WERI-Rb-1 (cell line): ENCODE measurements at regions not wholly inside any gene's neighbourhood (a gene's known extent, or its start where the extent isn't known, plus 50 kb on each side); places are given as distances from the start of the nearest gene placed in this dataset.

Experiments used
- DNase-seq: peaks from one replicate; pipeline ENCODE4 v3.0.0-alpha.2; 2020
- H3K27ac ChIP-seq: fragments of 250-450 bp; sonication (Bioruptor Pico); 2 replicates; pipeline ENCODE4 v1.5.1; 2020; ENCODE audit warnings: mild to moderate bottlenecking, moderate library complexity
- H3K27me3 ChIP-seq: fragments of 250-450 bp; sonication (Bioruptor Pico); 2 replicates; pipeline ENCODE4 v1.5.1; 2021; ENCODE audit warnings: mild to moderate bottlenecking, low read depth, moderate library complexity; ENCODE audit not compliant: insufficient read depth, severe bottlenecking
- H3K36me3 ChIP-seq: fragments of 250-450 bp; sonication (Bioruptor Pico); 2 replicates; pipeline ENCODE4 v1.5.1; 2020; ENCODE audit warnings: mild to moderate bottlenecking, moderate library complexity
- H3K4me3 ChIP-seq: 2 replicates; pipeline ENCODE4 v1.5.1; 2011; ENCODE audit warnings: low read depth, mild to moderate bottlenecking, control low read depth, low read length
- H3K9me3 ChIP-seq: fragments of 250-450 bp; sonication (Bioruptor Pico); 2 replicates; pipeline ENCODE4 v1.5.1; 2021; ENCODE audit warnings: mild to moderate bottlenecking, moderate library complexity; ENCODE audit not compliant: severe bottlenecking
- TF ChIP-seq, protein P1 (sequence below): IDR thresholded peaks from 2 replicates; pipeline ENCODE4 v1.5.1; 2011; ENCODE audit warnings: low read depth, mild to moderate bottlenecking, control low read depth, inconsistent platforms, low read length

DNA sequence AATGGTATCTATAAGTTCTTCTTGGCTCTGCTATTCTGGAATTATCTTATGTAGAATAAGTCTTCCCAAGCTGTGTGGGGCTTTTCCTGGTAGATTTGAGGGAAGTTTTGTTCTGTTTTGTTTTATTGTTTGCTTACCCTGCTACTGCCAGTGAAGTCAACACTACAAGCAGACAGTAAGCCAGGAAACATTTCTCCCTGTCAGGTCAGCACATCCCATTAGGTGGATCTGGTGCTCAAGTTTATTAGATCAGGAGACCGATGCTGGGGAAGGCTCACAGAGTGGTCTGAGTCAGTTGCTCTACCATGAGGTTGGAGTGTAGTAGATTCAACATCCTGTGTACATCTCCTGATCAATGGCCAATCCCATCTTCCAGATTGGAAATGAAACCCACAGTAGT, 79.1 kb downstream of the ADRB2 start:
- no peak overlapping the region for H3K27ac ChIP-seq
- no peaks in the 10 kb centered on the region for H3K9me3 ChIP-seq
- no peak overlapping the region for H3K4me3 ChIP-seq
- H3K36me3 ChIP-seq: no peaks in the 10 kb centered on the region
- no peak for DNase-seq
- H3K27me3 ChIP-seq: peaks cover 51% of the 10 kb centered on the region
- TF ChIP-seq, protein P1, sequence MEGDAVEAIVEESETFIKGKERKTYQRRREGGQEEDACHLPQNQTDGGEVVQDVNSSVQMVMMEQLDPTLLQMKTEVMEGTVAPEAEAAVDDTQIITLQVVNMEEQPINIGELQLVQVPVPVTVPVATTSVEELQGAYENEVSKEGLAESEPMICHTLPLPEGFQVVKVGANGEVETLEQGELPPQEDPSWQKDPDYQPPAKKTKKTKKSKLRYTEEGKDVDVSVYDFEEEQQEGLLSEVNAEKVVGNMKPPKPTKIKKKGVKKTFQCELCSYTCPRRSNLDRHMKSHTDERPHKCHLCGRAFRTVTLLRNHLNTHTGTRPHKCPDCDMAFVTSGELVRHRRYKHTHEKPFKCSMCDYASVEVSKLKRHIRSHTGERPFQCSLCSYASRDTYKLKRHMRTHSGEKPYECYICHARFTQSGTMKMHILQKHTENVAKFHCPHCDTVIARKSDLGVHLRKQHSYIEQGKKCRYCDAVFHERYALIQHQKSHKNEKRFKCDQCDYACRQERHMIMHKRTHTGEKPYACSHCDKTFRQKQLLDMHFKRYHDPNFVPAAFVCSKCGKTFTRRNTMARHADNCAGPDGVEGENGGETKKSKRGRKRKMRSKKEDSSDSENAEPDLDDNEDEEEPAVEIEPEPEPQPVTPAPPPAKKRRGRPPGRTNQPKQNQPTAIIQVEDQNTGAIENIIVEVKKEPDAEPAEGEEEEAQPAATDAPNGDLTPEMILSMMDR: no peak

DNA sequence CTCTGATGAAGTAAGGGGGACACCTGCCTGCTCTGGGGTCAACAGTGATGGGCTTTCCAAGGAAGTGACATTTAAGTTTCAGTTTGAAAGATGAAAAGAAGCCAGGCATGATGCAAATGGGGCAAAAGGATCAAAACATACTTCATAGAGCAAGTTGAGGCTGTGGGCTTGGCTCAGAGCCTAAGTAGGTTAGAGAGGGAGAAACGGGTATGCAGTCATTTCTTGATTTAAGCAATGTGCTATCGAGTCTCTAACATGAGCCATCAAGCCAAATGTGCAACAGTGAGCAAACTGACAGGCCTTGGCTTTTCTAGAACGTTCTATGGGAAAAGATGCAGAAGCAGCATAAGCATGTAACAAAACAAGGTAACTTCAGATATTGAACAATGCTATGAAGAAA, 80.6 kb downstream of the ADRB2 start:
- no peak for DNase-seq
- Histone ChIP-seq H3K27ac (no peak overlapping the region), H3K9me3 (no peaks in the 10 kb centered on the region), H3K36me3 (no peaks in the 10 kb centered on the region), H3K4me3 (no peak overlapping the region), H3K27me3 (peaks cover 51% of the 10 kb centered on the region)
- TF ChIP-seq, protein P1: no peak

DNA sequence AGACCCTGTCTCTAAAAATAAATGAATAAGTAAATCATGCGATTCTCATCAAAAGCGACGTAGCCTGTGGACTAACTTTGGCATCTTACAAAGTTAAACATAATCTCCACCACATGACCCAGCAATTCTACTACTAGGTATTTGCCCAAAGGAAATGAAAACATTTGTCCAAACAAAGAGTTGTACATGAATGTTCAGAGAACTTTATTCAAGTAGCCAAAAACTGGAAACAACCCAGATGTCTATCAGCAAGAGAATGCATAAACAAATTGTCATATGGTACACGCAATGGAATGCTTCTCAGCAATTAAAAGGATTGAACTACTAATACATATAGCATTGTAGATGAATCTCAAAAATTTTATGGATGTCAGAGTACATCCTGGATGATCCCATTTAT, 82.6 kb downstream of the ADRB2 start:
- Histone ChIP-seq H3K27ac (no peak overlapping the region), H3K9me3 (no peaks in the 10 kb centered on the region), H3K36me3 (no peaks in the 10 kb centered on the region), H3K27me3 (peaks cover 44% of the 10 kb centered on the region), H3K4me3 (no peak overlapping the region)
- TF ChIP-seq, protein P1: no peak
- no peak for DNase-seq

DNA sequence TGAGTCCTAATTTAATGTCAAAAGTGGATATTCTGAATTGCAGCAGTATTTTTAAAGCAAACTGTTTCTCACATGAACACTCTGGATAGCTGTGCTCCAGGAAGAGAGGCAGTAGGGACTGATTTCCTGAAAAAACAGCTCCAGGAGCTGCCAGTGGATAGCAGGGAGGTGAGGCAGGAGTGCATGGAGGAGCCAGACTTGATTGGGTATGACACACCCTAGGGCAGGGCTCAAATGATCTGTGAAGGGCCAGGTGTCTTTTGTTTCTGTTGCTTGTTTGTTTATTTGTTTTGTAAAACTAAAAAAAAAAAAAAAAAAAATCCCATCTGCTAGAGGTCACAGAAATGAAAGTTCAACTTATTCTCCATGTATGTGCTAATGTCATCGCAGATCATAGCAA, 83.4 kb downstream of the ADRB2 start:
- H3K4me3 ChIP-seq: no peak overlapping the region
- peaks cover 43% of the 10 kb centered on the region for H3K27me3 ChIP-seq
- TF ChIP-seq, protein P1: no peak
- no peak overlapping the region for H3K27ac ChIP-seq
- H3K36me3 ChIP-seq: no peaks in the 10 kb centered on the region
- no peaks in the 10 kb centered on the region for H3K9me3 ChIP-seq
- DNase-seq: no peak

DNA sequence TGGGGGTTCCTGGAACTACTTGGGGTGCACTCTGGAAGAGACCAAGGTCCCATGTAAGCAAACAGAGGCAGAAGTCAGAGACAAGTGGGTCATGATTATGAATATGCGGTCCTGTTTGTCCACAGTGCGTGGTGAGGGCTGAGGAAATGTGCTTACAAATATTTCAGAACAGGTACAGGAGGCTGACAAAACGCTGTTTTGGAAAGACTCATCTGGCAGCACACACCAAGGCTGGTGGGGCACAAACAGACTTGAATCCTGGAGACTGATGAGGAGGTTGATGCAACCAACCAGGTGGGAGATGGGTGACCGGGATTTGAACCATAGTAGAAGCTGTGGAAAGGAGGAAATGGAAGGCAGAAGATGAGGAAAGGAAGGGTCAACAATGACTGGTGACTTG, 83.8 kb downstream of the ADRB2 start:
- TF ChIP-seq, protein P1: no peak
- Histone ChIP-seq H3K27me3 (peaks cover 41% of the 10 kb centered on the region), H3K4me3 (no peak overlapping the region), H3K27ac (no peak overlapping the region), H3K9me3 (no peaks in the 10 kb centered on the region), H3K36me3 (no peaks in the 10 kb centered on the region)
- no peak for DNase-seq

DNA sequence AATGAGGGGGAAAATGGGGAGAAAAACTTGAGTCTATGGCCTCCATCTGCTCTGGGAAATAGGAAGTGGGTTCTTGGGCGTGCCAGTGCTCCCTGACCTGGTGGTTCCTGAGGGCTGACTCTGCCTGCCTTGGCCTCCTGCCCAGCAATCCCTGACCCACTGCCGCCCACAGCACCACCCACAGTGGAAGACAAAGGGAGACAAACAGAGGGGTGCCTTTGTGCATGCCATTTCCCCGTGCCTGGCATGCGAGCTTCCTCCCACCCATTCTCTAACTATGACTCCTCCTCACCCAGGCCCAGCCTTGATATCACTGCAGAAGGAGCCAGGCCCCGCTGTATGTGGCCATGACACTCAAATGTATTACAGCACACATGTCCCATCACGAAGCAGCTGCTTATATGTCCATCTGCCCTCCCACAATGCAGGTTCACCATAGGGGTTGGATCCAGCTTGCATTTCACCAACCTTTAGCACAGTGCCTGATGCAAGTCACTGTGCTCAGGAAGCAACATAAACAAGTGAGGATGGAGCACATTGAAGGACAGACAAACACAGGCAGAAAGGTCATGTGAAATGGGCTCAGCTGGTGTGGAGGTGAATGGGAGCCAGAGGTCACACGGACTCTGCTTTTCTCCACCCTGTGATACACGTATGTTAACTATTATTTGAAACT, 84.4 kb downstream of the ADRB2 start:
- no peaks in the 10 kb centered on the region for H3K36me3 ChIP-seq

More for the DNA sequence above, 84.4 kb downstream of the ADRB2 start:
- Histone ChIP-seq H3K4me3 (no peak overlapping the region), H3K9me3 (no peaks in the 10 kb centered on the region), H3K27ac (no peak overlapping the region), H3K27me3 (peaks cover 45% of the 10 kb centered on the region)
- TF ChIP-seq, protein P1: no peak
- no peak for DNase-seq
